SK-N-SH treated with all-trans-retinoic acid at 6 μM for 48 hours (cell line): ENCODE measurements at regions not wholly inside any gene's neighbourhood (a gene's known extent, or its start where the extent isn't known, plus 50 kb on each side); places are given as distances from the start of the nearest gene placed in this dataset.

Source experiments
- ARNTL ChIP-seq: fragments of 450-650 bp; formaldehyde crosslinking; IDR thresholded peaks from 2 replicates; pipeline ENCODE4 v1.5.0; 2020; ENCODE audit warnings: low read depth, mild to moderate bottlenecking, moderate library complexity, borderline replicate concordance
- CREB5 ChIP-seq: fragments of 250-450 bp; sonication (Bioruptor Pico); IDR thresholded peaks from 2 replicates; pipeline ENCODE4 v1.5.1; 2020; ENCODE audit warnings: low read depth, mild to moderate bottlenecking, moderate library complexity
- OSR1 ChIP-seq: fragments of 250-450 bp; sonication (Bioruptor Pico); IDR thresholded peaks from 2 replicates; pipeline ENCODE4 v1.8.0; 2022; ENCODE audit warnings: moderate library complexity, mild to moderate bottlenecking, inconsistent platforms
- PATZ1 ChIP-seq: fragments of 250-450 bp; sonication (Bioruptor Pico); IDR thresholded peaks from 2 replicates; pipeline ENCODE4 v1.8.0; 2020; ENCODE audit warnings: mild to moderate bottlenecking, moderate library complexity, borderline replicate concordance
- POU6F1 ChIP-seq: fragments of 250-450 bp; sonication (Bioruptor Pico); IDR thresholded peaks from 2 replicates; pipeline ENCODE4 v1.8.0; 2021; ENCODE audit warnings: low read depth, mild to moderate bottlenecking, moderate library complexity, borderline replicate concordance
- SNAI2 ChIP-seq: fragments of 250-450 bp; sonication (Bioruptor Pico); IDR thresholded peaks from 2 replicates; pipeline ENCODE4 v1.5.0; 2020; ENCODE audit warnings: mild to moderate bottlenecking, moderate library complexity
- TSHZ2 ChIP-seq: fragments of 250-450 bp; sonication (Bioruptor Pico); IDR thresholded peaks from 2 replicates; pipeline ENCODE4 v1.5.0; 2020; ENCODE audit warnings: mild to moderate bottlenecking, moderate library complexity
- ZC3H10 ChIP-seq: fragments of 250-450 bp; sonication (Bioruptor Pico); IDR thresholded peaks from 2 replicates; pipeline ENCODE4 v1.5.1; 2021; ENCODE audit warnings: mild to moderate bottlenecking, moderate library complexity
- ZFP30 ChIP-seq: fragments of 450-650 bp; formaldehyde crosslinking; IDR thresholded peaks from 2 replicates; pipeline ENCODE4 v1.5.0; 2022; ENCODE audit warnings: mild to moderate bottlenecking, moderate library complexity

- TF ChIP-seq CREB5 (CRISPR knock-in tag) (no peak), ZC3H10 (CRISPR knock-in tag) (no peak), ZFP30 (CRISPR knock-in tag) (no peak), TSHZ2 (CRISPR knock-in tag) (no peak), ARNTL (CRISPR knock-in tag) (no peak), OSR1 (CRISPR knock-in tag) (no peak), POU6F1 (CRISPR knock-in tag) (no peak), PATZ1 (CRISPR knock-in tag) (no peak), SNAI2 (no peak)
These were observed 501.9 kb upstream of the CHAC2 start for GRCh38 chr2:53265544-53266299.
